HG02678 (cell line): ENCODE measurements at regions not wholly inside any gene's neighbourhood (a gene's known extent, or its start where the extent isn't known, plus 50 kb on each side); places are given as distances from the start of the nearest gene placed in this dataset.

Source experiments
- ATAC-seq: cut with Tn5 transposase; IDR thresholded peaks from one replicate; pipeline ENCODE4 v1.9.1; 2021; ENCODE audit warnings: mild to moderate bottlenecking, moderate library complexity; ENCODE audit not compliant: unreplicated experiment

GRCh38 chr11:97356144-97356543 is 966.3 kb downstream of the JRKL start:
- ATAC-seq, result no peak

GRCh38 chr11:97359016-97359415 is 969.2 kb downstream of the JRKL start:
- ATAC-seq, result no peak

- ATAC-seq, result no peak
Measured at GRCh38 chr11:97361812-97362378, 972.1 kb downstream of the JRKL start.

- ATAC-seq, result no peak
Measured at GRCh38 chr11:97363331-97363730, 973.5 kb downstream of the JRKL start.

- ATAC-seq, result no peak
Measured at GRCh38 chr11:97364047-97364446, 974.2 kb downstream of the JRKL start.

GRCh38 chr11:97367406-97368083 is 977.7 kb downstream of the JRKL start:
- no peak for ATAC-seq

- ATAC-seq, result no peak
Measured at GRCh38 chr11:97389270-97389669, 999.5 kb downstream of the JRKL start.

- no peak for ATAC-seq
Measured at GRCh38 chr11:97398246-97398645, 1008.4 kb downstream of the JRKL start.

- no peak for ATAC-seq
Measured at GRCh38 chr11:97409141-97409540, 1019.3 kb downstream of the JRKL start.

GRCh38 chr11:97414801-97415200 is 1025.0 kb downstream of the JRKL start:
- ATAC-seq, result no peak

GRCh38 chr11:97419729-97420128 is 1029.9 kb downstream of the JRKL start:
- ATAC-seq, result no peak

- no peak for ATAC-seq
Measured at GRCh38 chr11:97428247-97428790, 1038.5 kb downstream of the JRKL start.

GRCh38 chr11:97430877-97431276 is 1041.1 kb downstream of the JRKL start:
- no peak for ATAC-seq

GRCh38 chr11:97432926-97433325 is 1043.1 kb downstream of the JRKL start:
- no peak for ATAC-seq

GRCh38 chr11:97445561-97445960 is 1055.7 kb downstream of the JRKL start:
- ATAC-seq, result no peak

- ATAC-seq, result no peak
Measured at GRCh38 chr11:97451441-97451840, 1061.6 kb downstream of the JRKL start.

GRCh38 chr11:97454988-97455387 is 1065.2 kb downstream of the JRKL start:
- ATAC-seq, result no peak

- ATAC-seq, result no peak
Measured at GRCh38 chr11:97460091-97460490, 1070.3 kb downstream of the JRKL start.

- no peak for ATAC-seq
Measured at GRCh38 chr11:97461044-97461880, 1071.4 kb downstream of the JRKL start.

- no peak for ATAC-seq
Measured at GRCh38 chr11:97461934-97462333, 1072.1 kb downstream of the JRKL start.

GRCh38 chr11:97463891-97464290 is 1074.1 kb downstream of the JRKL start:
- no peak for ATAC-seq

GRCh38 chr11:97471480-97471879 is 1081.7 kb downstream of the JRKL start:
- no peak for ATAC-seq
